RWPE2 (cell line): ENCODE measurements at regions not wholly inside any gene's neighbourhood (a gene's known extent, or its start where the extent isn't known, plus 50 kb on each side); places are given as distances from the start of the nearest gene placed in this dataset.

ENCODE experiments used
- ATAC-seq: fragments of 200-7000 bp; cut with Tn5 transposase; 3 replicates; pipeline ENCODE4 v1.9.1; 2021; ENCODE audit warnings: low read depth
- DNase-seq: peaks from one replicate; pipeline ENCODE4 v3.0.0-alpha.2; 2020; ENCODE audit warnings: low spot score
- H3K27ac ChIP-seq: fragments of 450-650 bp; 2 replicates; pipeline ENCODE4 v1.5.1; 2017; ENCODE audit warnings: mild to moderate bottlenecking; ENCODE audit not compliant: poor library complexity, severe bottlenecking
- H3K27me3 ChIP-seq: fragments of 250-450 bp; sonication (Bioruptor Pico); 2 replicates; pipeline ENCODE4 v1.5.1; 2021; ENCODE audit warnings: mild to moderate bottlenecking, moderate library complexity; ENCODE audit not compliant: insufficient read depth, poor library complexity, severe bottlenecking
- H3K36me3 ChIP-seq: fragments of 250-450 bp; sonication (Bioruptor Pico); 2 replicates; pipeline ENCODE4 v1.5.1; 2020; ENCODE audit warnings: low read depth, mild to moderate bottlenecking, moderate library complexity
- H3K4me1 ChIP-seq: fragments of 250-450 bp; sonication (Bioruptor Pico); 2 replicates; pipeline ENCODE4 v1.5.1; 2021; ENCODE audit warnings: mild to moderate bottlenecking, moderate library complexity; ENCODE audit not compliant: insufficient read depth, poor library complexity, severe bottlenecking
- H3K4me3 ChIP-seq: fragments of 250-450 bp; sonication (Bioruptor Pico); 2 replicates; pipeline ENCODE4 v1.5.1; 2021; ENCODE audit warnings: mild to moderate bottlenecking, moderate library complexity; ENCODE audit not compliant: severe bottlenecking
- H3K9me3 ChIP-seq: fragments of 250-450 bp; sonication (Bioruptor Pico); 2 replicates; pipeline ENCODE4 v1.5.1; 2021; ENCODE audit warnings: mild to moderate bottlenecking, moderate library complexity; ENCODE audit not compliant: severe bottlenecking
- TF ChIP-seq, protein P1 (sequence below): fragments of 450-650 bp; IDR thresholded peaks from one replicate; pipeline ENCODE4 v1.5.1; 2017; ENCODE audit warnings: mild to moderate bottlenecking, moderate library complexity; ENCODE audit not compliant: poor library complexity, severe bottlenecking

GRCh38 chr4:125772680-125773079 lies 457.9 kb downstream of the FAT4 start:
- TF ChIP-seq, protein P1, sequence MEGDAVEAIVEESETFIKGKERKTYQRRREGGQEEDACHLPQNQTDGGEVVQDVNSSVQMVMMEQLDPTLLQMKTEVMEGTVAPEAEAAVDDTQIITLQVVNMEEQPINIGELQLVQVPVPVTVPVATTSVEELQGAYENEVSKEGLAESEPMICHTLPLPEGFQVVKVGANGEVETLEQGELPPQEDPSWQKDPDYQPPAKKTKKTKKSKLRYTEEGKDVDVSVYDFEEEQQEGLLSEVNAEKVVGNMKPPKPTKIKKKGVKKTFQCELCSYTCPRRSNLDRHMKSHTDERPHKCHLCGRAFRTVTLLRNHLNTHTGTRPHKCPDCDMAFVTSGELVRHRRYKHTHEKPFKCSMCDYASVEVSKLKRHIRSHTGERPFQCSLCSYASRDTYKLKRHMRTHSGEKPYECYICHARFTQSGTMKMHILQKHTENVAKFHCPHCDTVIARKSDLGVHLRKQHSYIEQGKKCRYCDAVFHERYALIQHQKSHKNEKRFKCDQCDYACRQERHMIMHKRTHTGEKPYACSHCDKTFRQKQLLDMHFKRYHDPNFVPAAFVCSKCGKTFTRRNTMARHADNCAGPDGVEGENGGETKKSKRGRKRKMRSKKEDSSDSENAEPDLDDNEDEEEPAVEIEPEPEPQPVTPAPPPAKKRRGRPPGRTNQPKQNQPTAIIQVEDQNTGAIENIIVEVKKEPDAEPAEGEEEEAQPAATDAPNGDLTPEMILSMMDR, result no peak
- ATAC-seq, result no peak

DNA sequence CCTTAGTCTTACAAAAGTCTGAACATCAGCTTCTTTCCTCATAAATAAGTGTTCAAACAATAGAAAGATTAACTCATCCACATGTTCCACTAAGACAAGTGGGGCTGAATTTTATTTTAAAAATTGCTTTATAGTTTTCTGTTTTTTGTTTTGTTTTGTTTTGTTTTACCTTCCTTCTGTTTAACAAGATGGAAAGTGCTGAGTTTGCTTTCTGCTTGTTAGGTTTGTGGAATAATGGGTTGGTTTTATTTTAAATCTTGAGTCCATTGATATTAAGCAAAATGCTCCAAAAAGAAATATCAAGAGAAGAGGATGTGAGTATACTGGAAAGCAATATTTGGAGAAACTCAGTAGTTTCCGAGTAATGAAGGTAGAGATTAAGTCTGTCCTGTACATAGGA lies 458.7 kb downstream of the FAT4 start:
- Histone ChIP-seq H3K27me3 (no peaks in the 10 kb centered on the region), H3K36me3 (no peaks in the 10 kb centered on the region), H3K27ac (no peak overlapping the region), H3K4me3 (no peak overlapping the region), H3K9me3 (no peaks in the 10 kb centered on the region), H3K4me1 (no peaks in the 10 kb centered on the region)
- ATAC-seq, result no peak
- no peak for DNase-seq
- TF ChIP-seq, protein P1, result no peak

More at GRCh38 chr4:125772680-125773079, 457.9 kb downstream of the FAT4 start:
- Histone ChIP-seq H3K36me3 (no peaks in the 10 kb centered on the region), H3K27me3 (no peaks in the 10 kb centered on the region), H3K27ac (no peak overlapping the region), H3K4me3 (no peak overlapping the region), H3K4me1 (no peaks in the 10 kb centered on the region), H3K9me3 (no peaks in the 10 kb centered on the region)
- no peak for DNase-seq

DNA sequence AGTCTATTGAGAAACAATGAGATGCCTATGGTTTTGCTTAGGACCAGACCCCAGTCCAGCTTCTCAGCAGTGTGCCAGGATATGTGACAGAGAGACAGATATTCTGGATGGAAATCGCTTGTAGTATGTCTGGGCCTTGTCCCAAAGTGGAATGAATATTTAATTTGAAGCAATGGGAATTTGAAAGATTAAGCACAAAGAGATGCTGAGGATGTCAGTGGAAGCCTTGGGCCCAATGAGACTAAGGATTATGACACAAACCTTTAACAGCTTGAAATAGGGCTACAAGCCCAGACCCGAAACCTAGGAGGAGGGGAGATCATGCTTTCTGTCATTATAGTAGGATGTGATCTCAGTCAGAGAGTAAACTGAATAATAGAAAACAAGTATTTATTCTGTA lies 459.2 kb downstream of the FAT4 start:
- Histone ChIP-seq H3K36me3 (no peaks in the 10 kb centered on the region), H3K9me3 (no peaks in the 10 kb centered on the region), H3K4me1 (no peaks in the 10 kb centered on the region), H3K27me3 (no peaks in the 10 kb centered on the region), H3K4me3 (no peak overlapping the region), H3K27ac (no peak overlapping the region)
- TF ChIP-seq, protein P1, result no peak
- no peak for ATAC-seq
- DNase-seq, result no peak

DNA sequence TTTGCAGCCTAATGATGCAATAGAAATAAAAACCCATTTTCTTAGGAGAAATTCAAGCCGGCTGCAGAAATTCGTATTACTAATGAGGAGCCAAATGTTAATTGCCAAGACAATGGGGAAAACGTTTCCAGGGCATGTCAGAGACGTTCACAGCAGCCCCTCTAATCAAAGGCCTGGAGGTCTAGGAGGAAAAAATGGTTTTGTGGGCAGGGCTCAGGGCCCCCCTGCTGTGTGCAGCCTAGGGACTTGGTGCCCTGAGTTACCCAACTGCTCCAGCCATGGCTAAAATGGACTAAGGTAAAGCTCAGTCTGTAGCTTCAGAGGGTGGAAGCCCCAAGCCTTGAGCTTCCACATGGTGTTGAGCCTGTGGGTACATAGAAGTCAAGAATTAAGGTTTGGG lies 461.4 kb downstream of the FAT4 start:
- no peaks in the 10 kb centered on the region for H3K4me1 ChIP-seq
- H3K36me3 ChIP-seq, result no peaks in the 10 kb centered on the region
- H3K9me3 ChIP-seq, result no peaks in the 10 kb centered on the region
- ATAC-seq (no peak), DNase-seq (no peak)
- TF ChIP-seq, protein P1, result no peak
- H3K27ac ChIP-seq, result no peak overlapping the region
- no peaks in the 10 kb centered on the region for H3K27me3 ChIP-seq
- no peak overlapping the region for H3K4me3 ChIP-seq

DNA sequence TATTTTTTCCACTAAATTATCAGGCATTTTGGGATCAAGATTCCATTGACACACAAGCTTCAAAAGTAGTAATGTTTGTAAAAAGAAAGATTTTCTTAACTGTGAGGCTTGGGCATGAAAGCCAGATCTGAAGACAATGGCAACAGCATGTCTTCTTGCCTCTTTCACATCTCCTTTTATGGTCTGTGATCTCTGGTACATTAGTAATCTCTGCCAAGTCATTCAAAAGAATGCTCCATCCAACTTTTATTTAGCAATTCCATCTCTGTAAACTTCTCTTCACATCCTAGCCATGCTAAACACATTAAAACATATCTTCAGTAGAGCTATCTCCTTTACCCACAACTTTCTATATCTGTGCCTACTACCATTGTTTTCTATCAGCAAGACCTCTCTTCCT lies 465.4 kb downstream of the FAT4 start:
- Histone ChIP-seq H3K4me1 (no peaks in the 10 kb centered on the region), H3K27ac (no peak overlapping the region), H3K27me3 (no peaks in the 10 kb centered on the region), H3K36me3 (no peaks in the 10 kb centered on the region), H3K9me3 (no peaks in the 10 kb centered on the region), H3K4me3 (no peak overlapping the region)
- ATAC-seq, result no peak
- TF ChIP-seq, protein P1, result no peak
- DNase-seq, result no peak
